ENCODE measurements at regions not wholly inside any gene's neighbourhood (a gene's known extent, or its start where the extent isn't known, plus 50 kb on each side); places are given as distances from the start of the nearest gene placed in this dataset.
"Not testable (repeated sequence)": the region's sequence is repeated elsewhere in the genome, so short reads cannot be mapped to it uniquely, and the experiment has no call there.

- DNase-seq: not testable (repeated sequence)
Observed at GRCh38 chr4:189654396-189654795, 286.3 kb upstream of the FRG1 start.

GRCh38 chr4:189655817-189656216 lies 284.9 kb upstream of the FRG1 start:
- not testable (repeated sequence) for DNase-seq

GRCh38 chr4:189656641-189657040 lies 284.0 kb upstream of the FRG1 start:
- no peak for DNase-seq

- not testable (repeated sequence) for DNase-seq
Observed at GRCh38 chr4:189658259-189658658, 282.4 kb upstream of the FRG1 start.

- not testable (repeated sequence) for DNase-seq
Observed at GRCh38 chr4:189658831-189659230, 281.8 kb upstream of the FRG1 start.

- no peak for DNase-seq
Observed at GRCh38 chr4:189659287-189659686, 281.4 kb upstream of the FRG1 start.

GRCh38 chr4:189660722-189661360 lies 279.8 kb upstream of the FRG1 start:
- no peak for DNase-seq

GRCh38 chr4:189664693-189665250 lies 275.9 kb upstream of the FRG1 start:
- DNase-seq: no peak

- not testable (repeated sequence) for DNase-seq
Observed at GRCh38 chr4:189665712-189666305, 274.9 kb upstream of the FRG1 start.

GRCh38 chr4:189667386-189667785 lies 273.3 kb upstream of the FRG1 start:
- DNase-seq: not testable (repeated sequence)

- DNase-seq: not testable (repeated sequence)
Observed at GRCh38 chr4:189697675-189698245, 242.9 kb upstream of the FRG1 start.

GRCh38 chr4:189703000-189703399 lies 237.7 kb upstream of the FRG1 start:
- DNase-seq: not testable (repeated sequence)

- not testable (repeated sequence) for DNase-seq
Observed at GRCh38 chr4:189706821-189707220, 233.9 kb upstream of the FRG1 start.

- DNase-seq: not testable (repeated sequence)
Observed at GRCh38 chr4:189707227-189707626, 233.4 kb upstream of the FRG1 start.

- DNase-seq: not testable (repeated sequence)
Observed at GRCh38 chr4:189711956-189712355, 228.7 kb upstream of the FRG1 start.

GRCh38 chr4:189721016-189721993 lies 219.4 kb upstream of the FRG1 start:
- DNase-seq: not testable (repeated sequence)

GRCh38 chr4:189722324-189723003 lies 218.2 kb upstream of the FRG1 start:
- not testable (repeated sequence) for DNase-seq

- not testable (repeated sequence) for DNase-seq
Observed at GRCh38 chr4:189727982-189728638, 212.6 kb upstream of the FRG1 start.

GRCh38 chr4:189731989-189732388 lies 208.7 kb upstream of the FRG1 start:
- DNase-seq: not testable (repeated sequence)

GRCh38 chr4:189733507-189733906 lies 207.2 kb upstream of the FRG1 start:
- DNase-seq: not testable (repeated sequence)

GRCh38 chr4:189734648-189735267 lies 205.9 kb upstream of the FRG1 start:
- DNase-seq: not testable (repeated sequence)
